HEK293T (cell line): ENCODE measurements at regions not wholly inside any gene's neighbourhood (a gene's known extent, or its start where the extent isn't known, plus 50 kb on each side); places are given as distances from the start of the nearest gene placed in this dataset.

Experiments
- CTCF ChIA-PET: fragments of 350-600 bp; formaldehyde crosslinking; extraction: SDS; loops from one replicate; lab custom pipeline; 2021; ENCODE audit warnings: antibody characterized with exemption, inconsistent platforms; lab: Yijun Ruan, JAX
- POLR2A ChIA-PET: fragments of 350-600 bp; formaldehyde crosslinking; extraction: SDS; loops from one replicate; lab custom pipeline; 2020; ENCODE audit warnings: antibody characterized with exemption, inconsistent platforms; lab: Yijun Ruan, JAX
- DNase-seq: peaks from one replicate; pipeline ENCODE4 v3.0.0; 2012; ENCODE audit warnings: mixed read lengths; ENCODE audit errors: extremely low spot score
- ARNT ChIP-seq: fragments of 450-650 bp; IDR thresholded peaks from 2 replicates; pipeline ENCODE4 v1.6.1; 2017; ENCODE audit warnings: mild to moderate bottlenecking
- BHLHE40 ChIP-seq: fragments of 450-650 bp; IDR thresholded peaks from 2 replicates; pipeline ENCODE4 v1.6.1; 2016; ENCODE audit warnings: mild to moderate bottlenecking, moderate library complexity, borderline replicate concordance
- CTBP1 ChIP-seq: fragments of 450-650 bp; IDR thresholded peaks from 2 replicates; pipeline ENCODE4 v1.6.1; 2016; ENCODE audit warnings: borderline replicate concordance
- ELF4 ChIP-seq: fragments of 450-650 bp; IDR thresholded peaks from 2 replicates; pipeline ENCODE4 v1.6.1; 2017; ENCODE audit warnings: antibody characterized with exemption
- FOXA1 ChIP-seq: fragments of 450-650 bp; IDR thresholded peaks from 2 replicates; pipeline ENCODE4 v1.6.1; 2016; ENCODE audit warnings: mild to moderate bottlenecking
- FOXK2 ChIP-seq: fragments of 450-650 bp; IDR thresholded peaks from 2 replicates; pipeline ENCODE4 v1.6.1; 2016; ENCODE audit warnings: mild to moderate bottlenecking
- FOXM1 ChIP-seq: fragments of 450-650 bp; IDR thresholded peaks from 2 replicates; pipeline ENCODE4 v1.6.1; 2017; ENCODE audit warnings: mild to moderate bottlenecking, borderline replicate concordance
- HDGF ChIP-seq: fragments of 450-650 bp; IDR thresholded peaks from 2 replicates; pipeline ENCODE4 v1.6.1; 2017; ENCODE audit warnings: antibody characterized with exemption, borderline replicate concordance
- L3MBTL2 ChIP-seq: fragments of 450-650 bp; conservative IDR thresholded peaks from 2 replicates; pipeline ENCODE4 v1.6.1; 2016; ENCODE audit warnings: mild to moderate bottlenecking
- LEF1 ChIP-seq: fragments of 450-650 bp; IDR thresholded peaks from 2 replicates; pipeline ENCODE4 v1.6.1; 2017; ENCODE audit warnings: mild to moderate bottlenecking, borderline replicate concordance
- NFRKB ChIP-seq: fragments of 450-650 bp; IDR thresholded peaks from 2 replicates; pipeline ENCODE4 v1.6.1; 2016; ENCODE audit warnings: mild to moderate bottlenecking, moderate library complexity
- SP1 ChIP-seq: fragments of 450-650 bp; IDR thresholded peaks from 2 replicates; pipeline ENCODE4 v1.6.1; 2017
- SUZ12 ChIP-seq: fragments of 450-650 bp; IDR thresholded peaks from 2 replicates; pipeline ENCODE4 v1.6.1; 2016; ENCODE audit warnings: mild to moderate bottlenecking
- TARDBP ChIP-seq: fragments of 450-650 bp; IDR thresholded peaks from 2 replicates; pipeline ENCODE4 v1.6.1; 2016
- ZNF384 ChIP-seq: fragments of 450-650 bp; IDR thresholded peaks from 2 replicates; pipeline ENCODE4 v1.6.1; 2016
- TF ChIP-seq, protein P1 (sequence below): fragments of 450-650 bp; IDR thresholded peaks from 2 replicates; pipeline ENCODE4 v1.6.1; 2016

GRCh38 chr2:66113988-66114625 lies 320.8 kb upstream of the MEIS1 start:
- POLR2A ChIA-PET = no interaction called here

DNA sequence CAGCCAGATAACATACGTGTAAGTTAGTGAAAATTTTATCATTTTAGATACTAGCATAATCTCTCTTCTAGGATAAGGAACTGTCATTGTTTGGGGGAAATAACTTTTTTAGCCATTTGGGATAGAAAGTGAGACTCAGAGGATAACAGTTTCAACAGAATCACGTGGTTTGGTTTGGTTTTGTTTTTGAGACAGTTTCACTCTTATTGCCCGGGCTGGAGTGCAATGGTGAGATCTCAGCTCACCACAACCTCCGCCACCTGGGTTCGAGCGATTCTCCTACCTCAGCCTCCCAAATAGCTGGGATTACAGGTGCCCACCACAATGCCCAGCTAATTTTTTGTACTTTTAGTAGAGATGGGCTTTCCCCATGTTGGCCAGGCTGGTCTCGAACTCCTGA lies 323.2 kb upstream of the MEIS1 start:
- no peak for TF ChIP-seq TARDBP
- TF ChIP-seq HDGF = no peak
- ChIA-PET CTCF (no interaction called here), POLR2A (no interaction called here)
- no peak for DNase-seq

More at GRCh38 chr2:66113988-66114625, 320.8 kb upstream of the MEIS1 start:
- TF ChIP-seq, protein P1, sequence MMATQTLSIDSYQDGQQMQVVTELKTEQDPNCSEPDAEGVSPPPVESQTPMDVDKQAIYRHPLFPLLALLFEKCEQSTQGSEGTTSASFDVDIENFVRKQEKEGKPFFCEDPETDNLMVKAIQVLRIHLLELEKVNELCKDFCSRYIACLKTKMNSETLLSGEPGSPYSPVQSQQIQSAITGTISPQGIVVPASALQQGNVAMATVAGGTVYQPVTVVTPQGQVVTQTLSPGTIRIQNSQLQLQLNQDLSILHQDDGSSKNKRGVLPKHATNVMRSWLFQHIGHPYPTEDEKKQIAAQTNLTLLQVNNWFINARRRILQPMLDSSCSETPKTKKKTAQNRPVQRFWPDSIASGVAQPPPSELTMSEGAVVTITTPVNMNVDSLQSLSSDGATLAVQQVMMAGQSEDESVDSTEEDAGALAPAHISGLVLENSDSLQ = no peak
- TF ChIP-seq L3MBTL2 (no peak), ZNF384 (no peak), BHLHE40 (no peak), LEF1 (no peak), ELF4 (no peak), CTBP1 (no peak)
- no peak for DNase-seq
- CTCF ChIA-PET = no interaction called here

DNA sequence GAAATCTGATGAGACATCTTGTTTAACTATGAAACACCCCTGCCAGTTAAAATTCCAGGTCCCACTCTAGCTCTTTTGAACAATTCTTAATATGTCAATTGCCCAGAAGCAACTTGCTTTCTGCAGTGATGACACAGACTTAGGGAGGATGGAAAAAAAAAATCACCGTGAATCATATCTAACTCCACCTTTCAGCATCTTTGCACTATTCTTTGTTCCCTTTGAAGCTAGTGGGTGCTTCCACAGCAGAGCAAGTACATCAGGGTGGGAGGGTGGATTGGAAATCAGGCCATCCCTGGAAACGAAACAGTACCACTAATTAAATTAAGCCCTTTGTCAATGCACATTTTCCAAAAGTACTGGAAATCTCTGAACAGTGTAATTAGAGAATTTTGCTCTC lies 324.3 kb upstream of the MEIS1 start:
- TF ChIP-seq HDGF (no peak), ARNT (no peak), ELF4 (no peak), LEF1 (no peak)
- CTCF ChIA-PET = no interaction called here

GRCh38 chr2:66110086-66110485 lies 324.8 kb upstream of the MEIS1 start:
- DNase-seq = no peak
- ChIA-PET CTCF (no interaction called here), POLR2A (no interaction called here)
- TF ChIP-seq BHLHE40 (no peak), SP1 (no peak), FOXA1 (no peak), TARDBP (no peak), SUZ12 (no peak), NFRKB (no peak), ARNT (no peak), ELF4 (no peak)
- TF ChIP-seq, protein P1 = no peak

More for the DNA sequence above, 324.3 kb upstream of the MEIS1 start:
- POLR2A ChIA-PET = no interaction called here
- no peak for DNase-seq

DNA sequence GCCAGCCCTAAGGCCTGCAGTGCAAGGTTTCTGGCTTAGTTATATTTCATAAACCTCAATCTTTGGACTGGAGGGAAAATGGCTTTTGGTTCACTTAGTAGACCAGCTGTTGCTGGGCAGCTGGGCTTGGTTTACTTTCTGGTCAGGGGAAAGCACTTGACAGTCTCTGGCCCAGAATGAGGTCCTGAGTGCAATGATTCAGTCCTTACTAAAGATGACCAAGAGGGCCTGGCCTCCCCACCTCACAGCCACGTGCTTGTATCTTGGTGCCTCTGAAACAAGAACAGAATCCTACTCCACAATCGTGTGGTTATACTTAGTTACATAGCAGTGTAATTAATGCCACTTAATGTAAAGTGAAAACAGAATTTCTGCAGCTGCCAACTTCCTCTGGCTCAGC lies 325.5 kb upstream of the MEIS1 start:
- no peak for DNase-seq
- no peak for TF ChIP-seq L3MBTL2
- TF ChIP-seq, protein P1 = no peak
- TF ChIP-seq LEF1 = no peak
- no peak for TF ChIP-seq SUZ12
- no peak for TF ChIP-seq TARDBP
- TF ChIP-seq ELF4 = no peak
- TF ChIP-seq BHLHE40 = no peak
- POLR2A ChIA-PET = no interaction called here
- CTCF ChIA-PET = no interaction called here

GRCh38 chr2:66105066-66105753 lies 329.7 kb upstream of the MEIS1 start:
- CTCF ChIA-PET = no interaction called here
- DNase-seq = no peak
- POLR2A ChIA-PET = no interaction called here
- no peak for TF ChIP-seq FOXA1
- TF ChIP-seq L3MBTL2 = no peak
- no peak for TF ChIP-seq SP1

DNA sequence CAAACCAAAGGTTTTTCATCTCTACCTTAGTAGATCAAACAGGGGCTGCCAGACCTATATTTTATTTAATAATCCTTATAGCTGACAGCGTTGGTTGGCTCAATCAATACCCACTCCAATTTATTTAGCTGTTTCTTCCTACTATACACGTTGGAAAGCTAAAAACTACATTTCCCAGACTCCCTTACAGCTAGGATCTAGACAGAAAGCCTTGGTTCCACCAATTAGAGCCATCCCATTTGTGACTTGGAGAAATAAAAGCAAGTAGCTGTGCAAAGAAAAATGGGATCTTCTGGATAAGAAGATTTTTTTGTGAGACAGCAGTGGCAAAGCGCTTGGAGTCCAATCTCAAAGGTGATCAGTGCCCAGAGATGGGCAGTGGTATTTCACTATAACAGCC lies 331.3 kb upstream of the MEIS1 start:
- CTCF ChIA-PET = no interaction called here
- no peak for DNase-seq
- TF ChIP-seq LEF1 = no peak
- no peak for TF ChIP-seq TARDBP
- TF ChIP-seq SP1 = no peak
- no peak for TF ChIP-seq FOXM1
- no peak for TF ChIP-seq BHLHE40
- TF ChIP-seq SUZ12 = no peak
- TF ChIP-seq CTBP1 = no peak
- no peak for TF ChIP-seq FOXK2
- POLR2A ChIA-PET = no interaction called here
